ENCODE measurements at regions not wholly inside any gene's neighbourhood (a gene's known extent, or its start where the extent isn't known, plus 50 kb on each side); places are given as distances from the start of the nearest gene placed in this dataset.

GRCh38 chr5:92956886-92957285 is 624.1 kb downstream of the NR2F1-AS1 start:
- no peak overlapping the region for H3K4me3 ChIP-seq (ENCODE audit: low read length)

GRCh38 chr5:92952243-92952642 is 628.8 kb downstream of the NR2F1-AS1 start:
- no peaks in the 10 kb centered on the region for H3K36me3 ChIP-seq (replicated peaks; ENCODE audit: low read depth, low read length)
- no peaks in the 10 kb centered on the region for H3K79me2 ChIP-seq (ENCODE audit: low read length)
- H3K4me2 ChIP-seq (ENCODE audit: low read length), result no peak overlapping the region
- no peak overlapping the region for H3K4me3 ChIP-seq (ENCODE audit: low read length)
- no peaks in the 10 kb centered on the region for H3K27me3 ChIP-seq (ENCODE audit: low read depth, low read length)
- H4K20me1 ChIP-seq (ENCODE audit: insufficient read depth, low read length), result no peaks in the 10 kb centered on the region
- TF ChIP-seq EZH2phosphoT487 (IDR thresholded peaks at IDR 0.05; ENCODE audit: low read depth) (no peak), CTCF (IDR thresholded peaks at IDR 0.05; ENCODE audit: low read depth, low read length) (no peak)
- H2AFZ ChIP-seq (ENCODE audit: low read depth, low read length), result no peak overlapping the region
- no peaks in the 10 kb centered on the region for H3K9me3 ChIP-seq (ENCODE audit: insufficient read depth, low read length)
- no peak overlapping the region for H3K9ac ChIP-seq (ENCODE audit: low read length)
- H3K27ac ChIP-seq (ENCODE audit: low read length), result no peak overlapping the region
- H3K4me1 ChIP-seq (ENCODE audit: low read length), result no peaks in the 10 kb centered on the region

More at GRCh38 chr5:92956886-92957285, 624.1 kb downstream of the NR2F1-AS1 start:
- Histone ChIP-seq H3K79me2 (ENCODE audit: low read length) (no peaks in the 10 kb centered on the region), H3K9me3 (ENCODE audit: insufficient read depth, low read length) (no peaks in the 10 kb centered on the region), H3K9ac (ENCODE audit: low read length) (no peak overlapping the region), H2AFZ (ENCODE audit: low read depth, low read length) (no peak overlapping the region), H3K4me2 (ENCODE audit: low read length) (no peak overlapping the region), H3K4me1 (ENCODE audit: low read length) (no peaks in the 10 kb centered on the region), H3K36me3 (replicated peaks; ENCODE audit: low read depth, low read length) (no peaks in the 10 kb centered on the region), H4K20me1 (ENCODE audit: insufficient read depth, low read length) (no peaks in the 10 kb centered on the region), H3K27ac (ENCODE audit: low read length) (no peak overlapping the region), H3K27me3 (ENCODE audit: low read depth, low read length) (no peaks in the 10 kb centered on the region)
- no peak for TF ChIP-seq EZH2phosphoT487 (IDR thresholded peaks at IDR 0.05; ENCODE audit: low read depth)
- TF ChIP-seq CTCF (IDR thresholded peaks at IDR 0.05; ENCODE audit: low read depth, low read length), result no peak

GRCh38 chr5:92951746-92952145 is 629.3 kb downstream of the NR2F1-AS1 start:
- Histone ChIP-seq H3K27me3 (ENCODE audit: low read depth, low read length) (no peaks in the 10 kb centered on the region), H3K4me3 (ENCODE audit: low read length) (no peak overlapping the region), H3K9me3 (ENCODE audit: insufficient read depth, low read length) (no peaks in the 10 kb centered on the region), H3K9ac (ENCODE audit: low read length) (no peak overlapping the region), H3K27ac (ENCODE audit: low read length) (no peak overlapping the region), H3K4me1 (ENCODE audit: low read length) (no peaks in the 10 kb centered on the region), H3K79me2 (ENCODE audit: low read length) (no peaks in the 10 kb centered on the region), H3K4me2 (ENCODE audit: low read length) (no peak overlapping the region), H4K20me1 (ENCODE audit: insufficient read depth, low read length) (no peaks in the 10 kb centered on the region), H2AFZ (ENCODE audit: low read depth, low read length) (no peak overlapping the region), H3K36me3 (replicated peaks; ENCODE audit: low read depth, low read length) (no peaks in the 10 kb centered on the region)
- no peak for TF ChIP-seq CTCF (IDR thresholded peaks at IDR 0.05; ENCODE audit: low read depth, low read length)
- no peak for TF ChIP-seq EZH2phosphoT487 (IDR thresholded peaks at IDR 0.05; ENCODE audit: low read depth)

GRCh38 chr5:92946546-92946945 is 634.5 kb downstream of the NR2F1-AS1 start:
- no peaks in the 10 kb centered on the region for H4K20me1 ChIP-seq (ENCODE audit: insufficient read depth, low read length)
- H3K36me3 ChIP-seq (replicated peaks; ENCODE audit: low read depth, low read length), result no peaks in the 10 kb centered on the region
- H3K27me3 ChIP-seq (ENCODE audit: low read depth, low read length), result no peaks in the 10 kb centered on the region
- H3K27ac ChIP-seq (ENCODE audit: low read length), result no peak overlapping the region
- H2AFZ ChIP-seq (ENCODE audit: low read depth, low read length), result no peak overlapping the region
- no peak for TF ChIP-seq EZH2phosphoT487 (IDR thresholded peaks at IDR 0.05; ENCODE audit: low read depth)
- no peak for TF ChIP-seq CTCF (IDR thresholded peaks at IDR 0.05; ENCODE audit: low read depth, low read length)
- H3K9me3 ChIP-seq (ENCODE audit: insufficient read depth, low read length), result no peaks in the 10 kb centered on the region
- H3K4me3 ChIP-seq (ENCODE audit: low read length), result no peak overlapping the region
- no peak overlapping the region for H3K9ac ChIP-seq (ENCODE audit: low read length)
- H3K4me2 ChIP-seq (ENCODE audit: low read length), result no peak overlapping the region
- no peaks in the 10 kb centered on the region for H3K4me1 ChIP-seq (ENCODE audit: low read length)
- H3K79me2 ChIP-seq (ENCODE audit: low read length), result no peaks in the 10 kb centered on the region

Measured in OCI-LY3 (cell line).